Stimulated activated CD8-positive, alpha-beta memory T cell treated with anti-CD3 and anti-CD28 coated beads, Interleukin-15, amount 100 ng/mL, for 4 hours (primary cell): ENCODE measurements at regions not wholly inside any gene's neighbourhood (a gene's known extent, or its start where the extent isn't known, plus 50 kb on each side); places are given as distances from the start of the nearest gene placed in this dataset.
"Not testable (repeated sequence)": the region's sequence is repeated elsewhere in the genome, so short reads cannot be mapped to it uniquely, and the experiment has no call there.

Experiments
- DNase-seq, 2 donors: peaks; one replicate each; pipeline ENCODE4 v3.0.0-alpha.2; 2020; ENCODE audit warnings: low read depth in 2 of 2

DNA sequence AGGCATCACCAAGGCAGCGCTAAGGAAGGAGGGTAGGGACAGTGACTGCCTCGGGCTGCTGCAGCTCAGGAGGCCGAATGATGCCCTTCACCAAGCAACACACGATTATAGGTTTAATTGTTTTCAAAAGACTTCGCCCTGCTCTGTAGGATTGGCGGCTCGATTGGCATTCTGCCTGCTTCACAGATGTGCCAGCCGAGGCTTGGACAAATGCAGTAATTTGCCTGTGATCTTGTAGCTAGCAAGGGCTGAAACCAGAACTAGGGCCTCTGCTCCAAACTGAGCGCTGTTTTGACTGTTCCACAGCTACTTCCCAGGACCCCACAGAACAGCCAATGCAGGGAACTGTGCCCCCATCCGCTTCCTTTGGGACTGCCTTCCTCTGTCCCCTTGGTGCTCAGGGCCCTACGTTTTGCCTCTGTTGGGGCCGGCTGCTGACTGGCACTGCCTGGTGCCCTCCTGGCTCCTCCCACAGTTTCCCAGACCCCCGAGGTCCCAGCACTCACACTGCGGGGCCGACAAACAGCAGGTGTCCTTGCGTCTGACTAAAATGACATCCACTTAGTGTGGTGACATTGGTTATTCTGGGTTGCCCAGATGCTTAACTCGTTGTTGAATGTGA, 62.6 kb upstream of the EN2 start:
- DNase-seq: no peak

- no peak for DNase-seq
These were observed 61.3 kb upstream of the EN2 start for GRCh38 chr7:155396661-155397060.

- not testable (repeated sequence) for DNase-seq
These were observed 59.9 kb upstream of the EN2 start for GRCh38 chr7:155397758-155398714.

DNA sequence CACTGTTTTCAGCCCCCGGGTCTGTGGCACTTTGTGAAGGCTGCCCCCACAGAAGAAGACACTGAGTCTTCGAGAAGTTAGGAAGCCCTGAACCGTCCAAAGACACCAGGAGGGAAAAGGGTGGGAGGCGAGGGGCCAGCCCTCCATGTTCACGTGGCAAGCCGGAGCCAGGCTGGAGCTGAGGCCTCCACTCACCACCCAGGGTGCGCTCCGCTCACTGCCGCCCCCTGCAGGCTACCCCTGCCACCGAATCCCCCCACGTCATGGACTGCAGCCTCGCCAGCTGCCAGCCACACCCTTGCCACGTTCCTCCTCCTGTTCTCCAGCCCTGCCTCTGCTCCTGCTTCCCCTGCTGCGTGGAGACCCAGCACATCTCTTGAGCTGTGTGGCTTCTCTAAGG, 59.0 kb upstream of the EN2 start:
- DNase-seq: no peak

DNA sequence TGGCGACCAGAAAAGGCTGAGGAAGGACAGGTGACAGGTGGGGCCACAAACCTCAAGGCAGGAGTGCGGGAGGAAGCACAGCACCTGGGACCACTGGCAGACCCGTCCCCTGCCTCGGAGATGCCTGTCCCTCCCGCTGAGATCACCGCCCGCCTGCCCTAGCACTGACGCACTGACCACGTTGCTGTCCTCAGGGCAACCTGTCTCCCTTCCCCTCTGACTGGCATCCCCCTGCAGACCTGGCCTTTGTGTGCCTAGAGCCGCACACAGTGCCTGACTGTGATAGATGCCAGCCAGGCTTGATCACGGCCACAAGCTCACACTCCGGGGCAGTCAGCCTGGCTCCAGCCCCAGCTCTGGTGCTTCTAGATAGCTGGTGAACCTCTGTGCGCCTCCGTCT, 58.4 kb upstream of the EN2 start:
- no peak for DNase-seq

- DNase-seq: no peak
These were observed 56.7 kb upstream of the EN2 start for GRCh38 chr7:155401231-155401630.

DNA sequence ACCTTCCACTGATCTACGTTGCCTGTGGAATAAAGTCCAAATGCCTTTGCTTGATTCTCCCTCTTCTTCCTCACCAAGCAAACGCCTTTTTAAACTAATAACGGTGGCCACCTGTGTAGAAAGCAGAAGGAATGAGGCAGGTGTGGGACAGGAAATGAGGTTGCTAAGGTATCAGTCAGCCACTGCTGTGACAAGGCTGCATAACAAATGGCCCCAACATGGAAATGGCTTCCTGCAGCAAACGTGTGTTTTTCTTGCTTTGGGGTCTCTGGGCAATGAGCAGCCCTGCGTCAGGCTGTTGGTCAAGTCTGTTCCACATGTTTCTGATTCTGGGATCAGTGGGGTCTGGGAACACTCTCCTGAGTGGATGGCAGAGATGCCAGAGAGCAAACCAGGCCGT, 56.0 kb upstream of the EN2 start:
- no peak for DNase-seq

DNA sequence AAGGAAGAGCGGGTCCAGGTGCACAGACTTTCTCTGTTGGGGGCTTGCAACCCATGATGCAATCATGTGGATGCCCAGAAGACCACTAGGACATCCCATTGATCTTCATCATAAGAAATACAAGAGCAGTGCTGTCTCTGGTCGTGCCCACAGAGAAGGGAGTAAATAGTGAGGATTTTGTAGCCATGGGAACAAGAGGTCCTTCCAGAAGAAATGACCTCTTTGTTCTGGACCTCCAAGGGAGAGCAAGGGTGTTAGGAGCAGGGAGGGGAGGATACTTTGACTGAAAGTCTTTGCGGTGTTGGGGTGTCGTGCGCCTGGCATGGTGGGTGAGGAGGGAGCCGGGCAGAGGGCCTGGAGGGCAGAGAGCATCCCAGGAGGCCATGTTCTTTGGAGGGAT, 55.0 kb upstream of the EN2 start:
- DNase-seq: no peak

DNA sequence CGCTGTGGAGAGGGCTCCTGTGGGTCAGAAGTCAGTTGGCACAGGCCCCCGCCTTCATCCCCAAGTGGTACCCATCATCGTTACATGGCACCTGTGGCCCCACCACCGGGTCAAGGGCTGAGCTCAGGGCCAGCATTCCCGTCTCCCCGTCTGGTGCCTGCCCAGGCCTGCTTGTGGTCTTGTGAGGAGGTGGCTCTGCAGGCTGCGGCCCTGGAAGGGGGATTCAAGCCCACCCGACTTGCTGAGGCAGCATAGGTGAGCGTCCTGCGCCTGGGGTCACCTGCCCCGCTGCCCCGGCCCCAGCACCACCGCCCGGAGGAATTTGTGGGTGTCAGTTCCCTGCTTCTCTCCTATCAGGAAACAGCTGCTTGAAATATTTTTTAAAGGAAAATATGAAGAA, 53.0 kb upstream of the EN2 start:
- no peak for DNase-seq

DNA sequence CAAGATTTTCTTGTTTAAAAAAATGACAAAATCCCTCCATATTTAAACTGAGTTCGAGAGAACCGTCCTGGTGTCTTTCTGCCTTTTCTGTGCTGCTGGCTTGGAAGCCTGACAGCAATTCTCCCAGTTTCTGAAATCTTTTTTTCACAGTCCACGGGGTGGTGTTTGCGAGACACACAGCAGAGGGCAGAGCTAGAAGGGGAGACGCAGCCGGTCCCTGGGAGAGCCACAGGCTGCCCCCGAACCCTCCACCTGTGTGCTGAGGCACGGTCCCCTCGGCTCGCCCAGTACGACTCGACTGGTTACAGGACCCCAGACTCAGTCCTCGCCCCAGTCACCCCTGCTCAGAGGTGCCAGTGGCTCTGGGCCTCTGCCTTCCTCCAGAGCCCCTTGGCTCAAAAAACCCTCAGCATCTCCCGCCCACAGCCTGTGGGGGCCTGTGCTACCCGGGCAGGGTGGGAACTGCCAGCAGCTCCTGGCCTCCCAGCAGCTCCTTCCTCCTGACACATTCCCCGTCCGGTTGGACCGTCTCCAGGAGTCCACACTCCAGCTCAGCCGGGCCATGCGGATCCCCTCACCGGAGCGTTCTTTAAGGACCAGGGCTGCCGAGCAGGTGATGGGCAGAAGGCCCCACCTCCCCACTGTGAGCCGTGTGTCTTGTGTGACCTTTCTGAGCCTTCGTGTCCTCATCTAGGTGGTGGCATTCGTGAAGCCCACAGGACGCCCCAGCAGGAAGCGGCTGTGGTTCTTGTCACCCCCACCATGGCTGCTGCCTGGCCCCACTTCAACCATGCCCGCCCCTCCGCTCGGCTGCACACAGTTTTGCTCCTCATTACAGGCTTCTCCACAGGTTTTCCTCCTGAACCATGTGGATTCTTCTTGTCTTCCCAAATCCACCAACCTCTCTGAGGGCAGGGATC, 52.3 kb upstream of the EN2 start:
- no peak for DNase-seq

- DNase-seq: no peak
These were observed 50.1 kb upstream of the EN2 start for GRCh38 chr7:155407799-155408198.
